IPS DF 6.9 (cell line): ENCODE measurements at regions not wholly inside any gene's neighbourhood (a gene's known extent, or its start where the extent isn't known, plus 50 kb on each side); places are given as distances from the start of the nearest gene placed in this dataset.
A peak's percentile ranks its signal among the peaks of the same experiment; 100 is the strongest.
"Not testable (repeated sequence)": the region's sequence is repeated elsewhere in the genome, so short reads cannot be mapped to it uniquely, and the experiment has no call there.

ENCODE experiments used
- DNase-seq: peaks from one replicate; pipeline ENCODE4 v3.0.0-alpha.2; 2013; ENCODE audit warnings: low read depth, low spot score
- H3K27ac ChIP-seq: one replicate; pipeline ENCODE4 v1.5.1; 2013; ENCODE audit warnings: low read length, control low read depth
- H3K27me3 ChIP-seq: 2 replicates; pipeline ENCODE4 v1.6.1; 2013; ENCODE audit warnings: mild to moderate bottlenecking, low read length; ENCODE audit not compliant: control insufficient read depth, insufficient read depth
- H3K36me3 ChIP-seq: 2 replicates; pipeline ENCODE4 v1.6.1; 2013; ENCODE audit warnings: low read length; ENCODE audit not compliant: control insufficient read depth, insufficient read depth
- H3K4me1 ChIP-seq: 2 replicates; pipeline ENCODE4 v1.6.1; 2013; ENCODE audit warnings: low read length; ENCODE audit not compliant: control insufficient read depth, insufficient read depth
- H3K4me3 ChIP-seq: 2 replicates; pipeline ENCODE4 v1.5.1; 2013; ENCODE audit warnings: mild to moderate bottlenecking, low read length
- H3K9me3 ChIP-seq: 2 replicates; pipeline ENCODE4 v1.6.1; 2013; ENCODE audit warnings: low read length, inconsistent platforms; ENCODE audit not compliant: control insufficient read depth, insufficient read depth
- WGBS: extraction: QIAGEN DNeasy Blood & Tissue Kit; methylation state at CpG from one replicate; pipeline ENCODE4 v1.1.7; 2013; ENCODE audit warnings: mixed read lengths, missing lambda C conversion rate; ENCODE audit not compliant: insufficient read length, insufficient coverage; 5-methylcytosine and 5-hydroxymethylcytosine counted together

DNA sequence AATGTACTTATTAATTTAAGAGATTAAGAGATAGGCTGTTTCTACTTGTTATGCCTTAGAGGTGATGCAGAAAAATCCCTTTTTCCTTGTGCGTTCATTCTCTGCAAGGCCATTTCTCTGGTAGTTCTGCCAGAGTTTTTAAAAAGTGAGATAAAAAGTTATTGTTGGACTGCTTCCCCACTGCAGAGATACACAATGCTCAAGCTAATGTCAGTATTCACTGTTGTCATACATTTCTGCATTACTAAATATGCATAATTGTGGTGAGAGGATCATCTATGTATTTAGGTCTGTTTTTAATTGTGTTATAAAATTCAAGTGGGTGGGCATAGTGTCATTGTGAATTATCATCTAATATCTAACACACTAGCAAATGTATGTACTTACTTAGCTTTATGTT lies 600.4 kb downstream of the HTR1B start:
- Histone ChIP-seq H3K9me3 (no peaks in the 10 kb centered on the region), H3K36me3 (no peaks in the 10 kb centered on the region), H3K4me1 (no peaks in the 10 kb centered on the region), H3K27me3 (no peaks in the 10 kb centered on the region), H3K4me3 (no peak overlapping the region), H3K27ac (no peak overlapping the region)
- no CpG with 5 or more reads among the region's 1 CpG for WGBS
- no peak for DNase-seq

DNA sequence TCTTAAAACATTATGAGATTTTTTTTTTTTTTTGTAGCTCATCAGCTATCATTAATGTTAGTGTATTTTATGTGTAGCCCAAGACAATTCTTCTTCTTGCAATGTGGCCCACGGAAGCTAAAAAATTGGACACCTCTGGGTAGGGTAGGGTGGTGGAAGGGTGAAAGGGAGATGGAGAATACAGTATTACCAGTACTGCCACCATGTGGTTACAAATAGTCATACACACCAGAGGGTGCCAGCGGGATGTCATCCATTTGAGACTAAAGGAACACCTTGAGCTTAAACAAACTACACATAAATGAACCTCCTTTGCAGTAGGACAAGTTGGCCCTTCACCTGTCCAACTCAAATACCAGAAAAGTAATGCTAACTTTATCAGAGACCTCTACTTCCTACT lies 601.9 kb downstream of the HTR1B start:
- Histone ChIP-seq H3K4me1 (no peaks in the 10 kb centered on the region), H3K27ac (no peak overlapping the region), H3K4me3 (no peak overlapping the region), H3K27me3 (no peaks in the 10 kb centered on the region), H3K36me3 (no peaks in the 10 kb centered on the region), H3K9me3 (no peaks in the 10 kb centered on the region)
- peak; percentile 35 for DNase-seq
- WGBS = no CpG with 5 or more reads among the region's 2 CpGs

DNA sequence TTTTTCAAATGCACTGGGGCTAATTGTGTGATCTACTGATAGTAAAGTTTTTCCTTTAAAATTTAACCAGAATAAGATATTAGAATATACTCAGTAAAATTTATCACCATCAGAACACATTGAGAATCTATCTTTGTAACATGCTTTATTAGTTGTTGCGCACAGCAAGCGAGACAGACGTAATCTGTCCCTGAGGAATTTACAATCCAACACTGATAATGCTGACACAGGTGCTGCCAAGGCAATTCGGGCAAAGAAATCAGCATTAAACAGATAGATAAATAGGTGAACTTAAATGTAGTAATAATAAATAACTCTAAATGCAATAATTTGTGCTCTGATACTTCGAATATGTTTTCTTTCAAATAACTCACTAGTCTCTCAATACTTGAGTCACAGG lies 607.2 kb downstream of the HTR1B start:
- no peak for DNase-seq
- H3K27me3 ChIP-seq = no peaks in the 10 kb centered on the region
- no peaks in the 10 kb centered on the region for H3K9me3 ChIP-seq
- no peak overlapping the region for H3K27ac ChIP-seq
- no peak overlapping the region for H3K4me3 ChIP-seq
- no peaks in the 10 kb centered on the region for H3K36me3 ChIP-seq
- no peaks in the 10 kb centered on the region for H3K4me1 ChIP-seq
- WGBS = no CpG with 5 or more reads among the region's 5 CpGs

DNA sequence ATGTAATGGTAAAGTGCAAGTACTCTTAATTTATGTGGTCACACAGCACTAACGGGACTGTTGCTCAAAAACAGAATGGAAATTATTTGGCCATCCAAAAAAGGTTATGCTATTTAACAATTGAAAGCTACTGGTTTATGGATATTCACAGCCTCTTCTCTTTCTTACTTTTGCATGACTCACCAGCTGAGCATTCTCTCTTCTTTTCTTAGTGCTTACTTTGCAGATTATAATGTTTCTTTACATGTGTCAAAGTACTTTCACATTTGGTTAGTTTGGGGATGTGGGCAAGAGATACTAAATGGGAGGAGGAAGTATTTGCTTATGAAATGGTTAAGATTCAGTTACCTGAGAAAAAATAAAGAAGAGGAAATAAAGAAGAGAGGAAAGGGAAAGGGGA lies 610.5 kb downstream of the HTR1B start:
- DNase-seq = no peak
- no peak overlapping the region for H3K4me3 ChIP-seq

DNA sequence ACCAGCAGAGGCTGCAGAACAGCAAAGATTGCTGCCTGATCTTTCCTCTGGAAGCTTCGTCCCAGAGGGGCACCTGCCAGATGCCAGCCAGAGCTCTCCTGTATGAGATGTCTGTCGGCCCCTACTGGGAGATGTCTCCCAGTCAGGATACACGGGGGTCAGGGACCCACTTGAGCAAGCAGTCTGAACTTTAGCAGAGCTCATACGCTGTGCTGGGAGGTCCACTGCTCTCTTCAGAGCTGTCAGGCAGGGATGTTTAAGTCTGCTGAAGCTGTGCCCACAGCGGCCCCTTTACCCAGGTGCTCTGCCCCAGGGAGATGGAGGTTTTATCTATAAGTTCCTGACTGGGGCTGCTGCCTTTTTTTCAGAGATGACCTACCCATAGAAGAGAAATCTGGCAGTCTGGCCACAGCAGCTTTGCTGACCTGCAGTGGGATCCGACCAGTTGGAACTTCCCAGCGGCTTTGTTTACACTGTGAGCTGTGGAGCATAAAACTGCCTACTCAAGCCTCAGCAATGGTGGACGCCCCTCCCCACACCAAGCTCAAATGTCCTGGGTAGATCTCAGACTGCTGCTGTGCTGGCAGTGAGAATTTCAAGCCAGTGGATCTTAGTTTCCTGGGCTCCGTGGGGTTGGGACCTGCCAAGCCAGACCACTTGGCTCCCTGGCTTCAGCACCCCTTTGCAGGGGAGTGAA lies 613.9 kb downstream of the HTR1B start:
- not testable (repeated sequence) for H3K27me3 ChIP-seq, DNase-seq, H3K36me3 ChIP-seq, H3K9me3 ChIP-seq, H3K4me1 ChIP-seq, H3K4me3 ChIP-seq, H3K27ac ChIP-seq
- WGBS = no CpG with 5 or more reads among the region's 9 CpGs

More for the DNA sequence above, 610.5 kb downstream of the HTR1B start:
- no peaks in the 10 kb centered on the region for H3K27me3 ChIP-seq
- H3K9me3 ChIP-seq = no peaks in the 10 kb centered on the region
- H3K27ac ChIP-seq = no peak overlapping the region
- WGBS = no CpG with 5 or more reads among the region's 1 CpG
- no peaks in the 10 kb centered on the region for H3K36me3 ChIP-seq
- no peaks in the 10 kb centered on the region; the same call in 1 of the 2 replicates for H3K4me1 ChIP-seq

DNA sequence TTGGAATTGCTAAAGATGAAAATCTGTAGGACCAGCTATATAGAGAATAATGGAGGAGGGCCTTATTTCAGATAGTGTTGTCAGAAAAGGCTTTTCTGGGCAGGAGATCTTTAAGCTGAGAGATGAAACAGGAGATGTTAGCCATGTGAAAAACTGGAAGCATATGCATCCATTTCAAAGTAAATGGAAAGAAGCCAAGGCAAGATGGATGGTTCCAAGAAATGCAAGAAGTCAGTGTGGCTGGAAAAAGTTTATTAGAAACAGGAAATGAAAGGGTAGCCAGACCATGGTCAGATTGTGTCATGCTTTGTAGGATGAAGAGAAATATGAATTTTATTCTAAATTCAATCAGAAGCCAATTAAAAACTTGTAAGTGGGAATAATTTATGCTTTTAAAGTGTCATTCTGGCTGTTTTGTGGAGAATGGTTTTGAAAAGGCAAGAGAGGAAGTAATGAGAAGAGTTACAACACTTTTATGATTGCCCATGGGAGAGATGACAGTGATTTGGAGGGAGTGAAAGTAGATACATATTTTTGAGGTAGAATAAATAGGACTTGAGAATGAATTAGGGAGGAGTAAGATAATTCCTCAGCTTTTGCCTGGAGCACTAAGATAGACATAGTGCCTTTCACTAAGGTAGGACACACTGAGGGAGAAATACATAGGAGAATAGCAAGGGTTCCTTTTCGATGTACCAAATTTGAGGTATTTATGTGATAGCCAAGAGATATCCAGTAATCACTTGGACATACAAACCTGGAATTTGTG lies 620.1 kb downstream of the HTR1B start:
- H3K9me3 ChIP-seq = no peaks in the 10 kb centered on the region
- no CpG with 5 or more reads among the region's 1 CpG for WGBS
- H3K27me3 ChIP-seq = no peaks in the 10 kb centered on the region
- no peak overlapping the region for H3K4me3 ChIP-seq
- H3K36me3 ChIP-seq = no peaks in the 10 kb centered on the region
- H3K4me1 ChIP-seq = peaks cover 1% of the 10 kb centered on the region; the same call in 1 of the 2 replicates
- no peak overlapping the region for H3K27ac ChIP-seq
- DNase-seq = no peak

DNA sequence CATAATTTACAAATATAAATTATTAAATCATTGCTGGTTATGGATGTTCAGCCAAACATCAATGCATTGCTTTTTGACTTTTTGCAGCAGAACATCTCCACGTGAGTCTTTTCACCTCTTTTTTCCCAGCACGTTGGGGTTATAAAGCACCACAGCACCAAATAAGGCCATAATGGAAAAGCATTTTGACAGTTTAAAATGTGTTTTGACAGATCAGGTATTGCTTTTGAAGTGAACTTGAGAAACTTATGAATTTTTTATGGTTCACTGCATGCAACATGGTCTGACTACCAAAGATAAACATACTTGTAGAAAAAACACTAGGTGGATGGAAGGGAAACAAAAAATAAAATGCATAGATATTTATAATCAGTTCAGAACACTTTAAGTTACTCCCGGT lies 622.4 kb downstream of the HTR1B start:
- WGBS = no CpG with 5 or more reads among the region's 3 CpGs
- DNase-seq = no peak
- Histone ChIP-seq H3K27me3 (no peaks in the 10 kb centered on the region), H3K9me3 (no peaks in the 10 kb centered on the region), H3K36me3 (no peaks in the 10 kb centered on the region), H3K4me1 (peaks cover 1% of the 10 kb centered on the region; the same call in 1 of the 2 replicates), H3K4me3 (no peak overlapping the region), H3K27ac (no peak overlapping the region)

DNA sequence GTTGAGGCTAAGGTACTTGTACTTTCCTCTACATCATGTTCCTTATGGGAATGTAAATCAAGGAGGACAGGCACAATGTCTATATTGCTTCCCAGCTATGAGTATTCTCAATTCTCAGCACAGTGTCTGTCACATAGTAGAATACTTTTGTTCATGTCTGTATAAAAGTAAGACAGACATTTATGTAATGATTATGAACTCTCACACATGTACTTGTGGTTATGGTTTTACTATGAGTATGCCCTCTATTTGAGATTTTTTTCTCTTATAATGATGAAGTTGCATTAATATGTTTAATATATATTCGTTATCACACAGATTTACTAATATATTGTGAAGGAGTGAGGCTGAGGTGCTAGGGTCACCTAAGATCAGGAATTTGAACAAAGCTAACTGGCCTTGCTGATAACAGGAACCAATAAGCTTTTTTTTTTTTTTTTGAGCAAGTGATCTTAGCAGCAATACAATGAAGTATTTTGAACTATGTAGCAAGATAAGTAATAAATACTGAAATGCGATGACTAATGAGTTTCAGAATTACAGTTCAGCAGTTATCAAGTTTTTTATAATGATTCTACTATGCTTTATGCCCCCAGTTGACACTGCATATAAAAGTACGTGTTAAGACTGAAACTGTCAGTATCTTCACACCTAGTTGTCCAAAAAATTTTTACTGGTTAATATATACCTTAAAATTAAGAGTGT lies 623.1 kb downstream of the HTR1B start:
- no CpG with 5 or more reads among the region's 3 CpGs for WGBS
- Histone ChIP-seq H3K9me3 (no peaks in the 10 kb centered on the region), H3K27ac (no peak overlapping the region)

DNA sequence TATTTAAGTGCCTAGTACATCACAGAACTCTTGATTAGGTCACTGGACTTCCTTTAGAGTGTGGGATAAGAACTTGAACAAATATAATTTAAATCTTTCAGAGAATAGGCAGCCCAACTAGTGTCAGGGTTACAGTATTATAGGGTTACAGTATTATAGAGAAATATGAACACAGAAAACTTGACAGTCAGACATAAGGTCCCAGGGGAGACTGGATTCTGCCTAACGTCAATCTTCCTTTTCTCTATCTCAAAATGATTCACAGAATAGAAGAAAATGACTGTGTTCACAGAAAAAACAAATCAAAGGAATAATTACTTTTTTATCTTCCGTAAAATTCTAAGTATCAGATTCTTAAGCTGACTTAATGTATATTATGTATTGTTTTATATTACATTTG lies 623.8 kb downstream of the HTR1B start:
- Histone ChIP-seq H3K4me1 (peaks cover 1% of the 10 kb centered on the region; the same call in 1 of the 2 replicates), H3K27me3 (no peaks in the 10 kb centered on the region), H3K27ac (no peak overlapping the region), H3K36me3 (no peaks in the 10 kb centered on the region), H3K9me3 (no peaks in the 10 kb centered on the region), H3K4me3 (no peak overlapping the region)
- WGBS = no CpG with 5 or more reads among the region's 2 CpGs
- DNase-seq = no peak

More for the DNA sequence above, 623.1 kb downstream of the HTR1B start:
- Histone ChIP-seq H3K27me3 (no peaks in the 10 kb centered on the region), H3K4me1 (peaks cover 1% of the 10 kb centered on the region; the same call in 1 of the 2 replicates), H3K4me3 (no peak overlapping the region), H3K36me3 (no peaks in the 10 kb centered on the region)
- DNase-seq = no peak

DNA sequence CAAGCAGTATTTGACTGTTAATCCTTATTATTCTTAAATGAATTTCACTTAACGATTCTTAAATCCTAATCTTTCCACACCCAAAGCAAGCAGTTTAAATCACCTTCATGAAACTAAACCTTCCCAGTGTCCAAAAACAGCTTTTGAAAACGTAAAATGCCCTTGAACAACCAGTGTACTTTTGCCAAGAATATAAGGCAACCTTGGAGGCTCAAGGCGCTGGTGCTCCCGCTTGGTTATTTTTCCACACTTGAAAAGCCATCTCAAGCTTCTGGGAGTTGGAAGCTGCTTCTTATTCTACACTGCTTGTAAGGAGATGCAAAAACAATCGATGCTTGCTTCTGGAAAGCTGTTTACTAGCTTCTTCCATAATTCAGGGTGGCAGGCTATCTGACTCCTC lies 625.7 kb downstream of the HTR1B start:
- H3K4me1 ChIP-seq = peaks cover 1% of the 10 kb centered on the region; the same call in 1 of the 2 replicates
- no peak overlapping the region for H3K4me3 ChIP-seq
- DNase-seq = no peak
- H3K27ac ChIP-seq = no peak overlapping the region
- H3K27me3 ChIP-seq = no peaks in the 10 kb centered on the region
- H3K9me3 ChIP-seq = no peaks in the 10 kb centered on the region
- WGBS = 100% methylated on average over 1 of the region's 5 CpGs
- no peaks in the 10 kb centered on the region for H3K36me3 ChIP-seq
